ENCODE measurements at regions not wholly inside any gene's neighbourhood (a gene's known extent, or its start where the extent isn't known, plus 50 kb on each side); places are given as distances from the start of the nearest gene placed in this dataset.

GRCh38 chr2:154908327-154908726 lies 209.8 kb downstream of the KCNJ3 start:
- no peak overlapping the region for H2BK5ac ChIP-seq (ENCODE audit: insufficient read length, low read length)
- H2BK20ac ChIP-seq (ENCODE audit: low read depth, low read length, poor library complexity, severe bottlenecking) = no peak overlapping the region
- H2BK12ac ChIP-seq (ENCODE audit: insufficient read length, low read depth, low read length) = no peak overlapping the region
- H4K5ac ChIP-seq (ENCODE audit: insufficient read length, low read depth, low read length) = no peak overlapping the region
- no peaks in the 10 kb centered on the region for H3K4me1 ChIP-seq (ENCODE audit: insufficient read depth, low read length)
- no peak overlapping the region for H3K23ac ChIP-seq (ENCODE audit: insufficient read length, low read depth, low read length)
- no peak overlapping the region for H3K14ac ChIP-seq (ENCODE audit: insufficient read depth, low read length)
- H2AFZ ChIP-seq (ENCODE audit: low read length) = no peak overlapping the region
- H3K56ac ChIP-seq (ENCODE audit: insufficient read length, low read depth, low read length) = no peak overlapping the region
- peaks cover 0 to 2% of the 10 kb centered on the region in 2 experiments; a peak in 1 of 5 replicates for H3K9me3 Mint-ChIP-seq
- no peak overlapping the region for H2AK5ac ChIP-seq (ENCODE audit: insufficient read length, low read length)
- H3K4me3 Mint-ChIP-seq = no peak overlapping the region
- H4K20me1 ChIP-seq (ENCODE audit: control insufficient read depth, insufficient read depth, insufficient read length) = no peaks in the 10 kb centered on the region
- no peaks in the 10 kb centered on the region for H3K27me3 ChIP-seq (ENCODE audit: insufficient read depth, low read length)
- H4K8ac ChIP-seq (replicated peaks; ENCODE audit: insufficient read length, low read depth, low read length) = no peak overlapping the region
- no peak overlapping the region for H2BK120ac ChIP-seq (ENCODE audit: low read depth, low read length, poor library complexity, severe bottlenecking)
- no peak overlapping the region for H3K27ac ChIP-seq (ENCODE audit: insufficient read length, low read depth, low read length)
- H3K36me3 Mint-ChIP-seq (ENCODE audit: insufficient read depth in 1 of 3, low read depth in 3 of 3) = no peaks in the 10 kb centered on the region; a peak in 1 of 7 replicates
- H2BK15ac ChIP-seq (ENCODE audit: low read depth, low read length) = no peak overlapping the region
- peaks cover 0 to 3% of the 10 kb centered on the region in 2 experiments; a peak in 2 of 4 replicates for H3K4me1 Mint-ChIP-seq
- no peak overlapping the region for H3K4me2 ChIP-seq (ENCODE audit: insufficient read depth, insufficient read length, low read length)
- no peaks in the 10 kb centered on the region for H3K23me2 ChIP-seq (ENCODE audit: insufficient read length, low read depth, low read length, poor library complexity, severe bottlenecking)
- H3K4ac ChIP-seq (ENCODE audit: low read depth, low read length) = no peak overlapping the region
- WGBS (ENCODE audit: extremely low coverage, insufficient read length, low lambda C conversion rate) = no CpG with 5 or more reads among the region's 4 CpGs
- H3T11ph ChIP-seq (ENCODE audit: low read length) = no peak overlapping the region
- H3K9ac ChIP-seq (ENCODE audit: extremely low read depth, insufficient read length, low read length) = no peak overlapping the region
- peak overlapping the region in 1 of 3 experiments; percentile 86; a peak in 1 of 7 replicates for H3K27ac Mint-ChIP-seq
- no peaks in the 10 kb centered on the region for H3K27me3 Mint-ChIP-seq (ENCODE audit: low read depth)
- H4K91ac ChIP-seq (ENCODE audit: insufficient read length, low read depth, low read length) = no peak overlapping the region
- DNase-seq = no peak
- no peaks in the 10 kb centered on the region for H3K79me2 ChIP-seq (ENCODE audit: insufficient read depth, low read length)
- no peaks in the 10 kb centered on the region for H3K9me3 ChIP-seq (ENCODE audit: control insufficient read depth, low read depth, low read length)
- TF ChIP-seq CTCF (conservative IDR thresholded peaks at IDR 0.05) = no peak
- H3K18ac ChIP-seq (ENCODE audit: insufficient read length, low read depth, low read length) = no peak overlapping the region
- no peaks in the 10 kb centered on the region for H3K79me1 ChIP-seq (ENCODE audit: insufficient read depth, low read depth, low read length, poor library complexity, severe bottlenecking)

All from H9 (cell line).